Kidney (tissue), 13 donors: ENCODE measurements at regions not wholly inside any gene's neighbourhood (a gene's known extent, or its start where the extent isn't known, plus 50 kb on each side); places are given as distances from the start of the nearest gene placed in this dataset.

Experiments
- DNase-seq, 5 donors: peaks; one replicate each; pipeline ENCODE4 v3.0.0-alpha.2; 2013 to 2020
- FAIRE-seq: peaks from 2 replicates; lab custom pipeline; 2012; peaks lifted over from hg19 to GRCh38; lab: Jason Lieb, UNC
- H3K27ac ChIP-seq, 2 donors: one replicate each; pipeline ENCODE4 v1.7.0; 2013; ENCODE audit warnings: low read depth in 2 of 2, low read length in 2 of 2, inconsistent platforms in 1 of 2
- H3K27me3 ChIP-seq: one replicate; pipeline ENCODE4 v1.7.1; 2013; ENCODE audit warnings: low read length, inconsistent platforms; ENCODE audit not compliant: control insufficient read depth, insufficient read depth
- H3K36me3 ChIP-seq, 3 donors: one replicate each; pipeline versions ENCODE4 v1.7.0 to v1.7.1; 2013; ENCODE audit warnings: low read length in 3 of 3, control low read depth in 1 of 3, inconsistent platforms in 1 of 3; ENCODE audit not compliant: insufficient read depth in 3 of 3, control insufficient read depth in 2 of 3
- H3K4me1 ChIP-seq, 3 donors: one replicate each; pipeline versions ENCODE4 v1.7.0 to v1.7.1; 2013; ENCODE audit warnings: low read length in 3 of 3, inconsistent platforms in 1 of 3, low read depth in 1 of 3; ENCODE audit not compliant: control insufficient read depth in 2 of 3, insufficient read depth in 2 of 3
- H3K4me3 ChIP-seq, 3 donors: one replicate each; pipeline versions ENCODE4 v1.7.0 to v1.8.1; 2013; ENCODE audit warnings: low read length in 3 of 3, control low read depth in 1 of 3, inconsistent platforms in 1 of 3
- H3K9ac ChIP-seq, 3 donors: one replicate each; pipeline versions ENCODE4 v1.7.0 to v1.7.1; 2013; ENCODE audit warnings: low read length in 3 of 3, control low read depth in 1 of 3, inconsistent platforms in 1 of 3
- H3K9me3 ChIP-seq, 3 donors: one replicate each; pipeline versions ENCODE4 v1.7.0 to v1.7.1; 2013; ENCODE audit warnings: low read length in 3 of 3, control low read depth in 1 of 3, inconsistent platforms in 1 of 3; ENCODE audit not compliant: control insufficient read depth in 2 of 3, insufficient read depth in 1 of 3
- CTCF ChIP-seq: IDR thresholded peaks from 3 replicates; pipeline ENCODE4 v1.5.1; 2012; ENCODE audit warnings: mild to moderate bottlenecking, moderate library complexity, borderline replicate concordance; ENCODE audit not compliant: insufficient read depth; ENCODE audit errors: extremely low read depth
- intact Hi-C: fragments of 100-400 bp; cut with DNase I; formaldehyde crosslinking; loops from one replicate; pipeline ENCODE4 v1.11.1; 2022
- donor health status: control.
- donor health status: control.
- donor health status: control.
- donor health status: control.
- donor health status: control.
- donor health status: DM: yes; HTN: yes; CAD: no.
- donor health status: Normal renal cell carcinoma (clear cell type).

DNA sequence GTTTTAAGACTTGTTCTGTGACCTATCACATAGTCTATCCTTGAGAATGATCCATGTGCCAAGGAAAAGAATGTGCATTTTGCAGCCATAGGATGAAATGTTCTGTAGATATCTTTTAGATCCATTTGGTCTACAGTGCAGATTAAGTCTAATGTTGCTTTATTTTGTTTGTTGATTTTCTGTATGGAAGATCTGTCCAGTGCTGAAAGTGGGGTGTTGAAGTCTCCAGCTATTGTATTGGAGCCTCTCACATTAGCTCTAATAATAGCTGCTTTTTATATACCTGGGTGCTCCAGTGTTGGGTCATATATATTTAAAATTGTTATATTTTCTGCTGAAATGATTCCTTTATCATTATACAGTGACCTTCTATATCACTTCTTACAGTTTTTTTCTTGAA lies 155.6 kb upstream of the MON1B start:
- intact Hi-C loops = no loop called here
- H3K4me3 ChIP-seq = no peak overlapping the region
- no peak for FAIRE-seq

DNA sequence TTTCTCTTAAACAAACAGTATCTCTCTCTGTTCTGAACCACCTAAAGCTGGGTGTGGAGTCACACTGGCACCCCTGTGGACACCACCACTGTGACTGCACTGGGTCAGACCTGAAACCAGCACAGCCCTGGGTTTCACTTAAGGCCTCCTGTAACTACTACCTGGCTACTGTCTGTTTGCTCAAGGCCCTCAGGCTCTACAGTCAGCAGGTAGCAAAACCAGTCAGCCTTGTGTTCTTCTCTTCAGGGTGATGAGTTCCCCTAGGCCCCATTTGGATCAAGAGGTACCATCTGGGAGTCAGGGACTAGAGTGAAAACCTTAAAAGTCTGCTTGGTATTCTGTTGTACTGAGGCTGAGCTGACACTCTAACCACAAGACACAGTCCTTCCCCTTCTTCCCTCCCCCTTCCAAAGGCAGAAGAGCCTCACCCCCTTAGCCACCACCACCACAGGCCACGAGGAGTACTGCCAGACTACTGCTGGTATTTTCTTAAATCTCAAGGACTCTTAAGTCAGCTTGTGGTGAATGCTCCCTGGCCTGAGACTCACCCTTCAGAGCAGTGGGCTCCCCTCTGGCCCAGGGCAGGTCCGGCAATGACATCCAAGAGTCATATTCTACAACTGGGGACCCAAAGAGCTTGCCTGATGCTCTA lies 153.2 kb upstream of the MON1B start:
- no peaks in the 10 kb centered on the region for H3K9me3 ChIP-seq
- H3K36me3 ChIP-seq = no peaks in the 10 kb centered on the region
- TF ChIP-seq CTCF = no peak
- intact Hi-C loops = no loop called here
- no peak overlapping the region for H3K27ac ChIP-seq
- no peaks in the 10 kb centered on the region for H3K4me1 ChIP-seq
- no peak for DNase-seq
- no peak for FAIRE-seq
- no peaks in the 10 kb centered on the region for H3K27me3 ChIP-seq
- no peak overlapping the region for H3K4me3 ChIP-seq
- no peak overlapping the region for H3K9ac ChIP-seq

More for the DNA sequence above, 155.6 kb upstream of the MON1B start:
- Histone ChIP-seq H3K36me3 (no peaks in the 10 kb centered on the region), H3K4me1 (no peaks in the 10 kb centered on the region), H3K9ac (no peak overlapping the region), H3K27ac (no peak overlapping the region), H3K27me3 (no peaks in the 10 kb centered on the region), H3K9me3 (no peaks in the 10 kb centered on the region)
- no peak for DNase-seq
- no peak for TF ChIP-seq CTCF

DNA sequence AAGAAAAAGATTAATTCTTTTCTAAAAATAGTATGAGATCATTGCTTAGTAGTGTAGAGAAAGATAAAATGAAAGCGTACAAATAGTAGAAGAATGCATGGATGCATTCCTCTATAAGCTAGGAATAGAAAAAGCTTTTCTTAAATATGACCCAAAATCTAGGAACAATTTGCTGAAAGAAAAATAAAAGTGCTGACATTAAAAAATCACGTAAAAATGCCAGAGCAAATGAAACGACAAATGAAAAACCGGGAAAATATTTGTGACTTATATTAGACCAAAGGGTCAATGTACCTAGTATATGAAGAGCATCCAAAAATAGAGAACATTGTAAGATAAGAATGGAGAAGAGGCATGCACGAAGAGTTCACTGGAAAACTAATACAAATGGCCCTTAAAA lies 149.5 kb upstream of the MON1B start:
- no peaks in the 10 kb centered on the region for H3K27me3 ChIP-seq
- no peaks in the 10 kb centered on the region for H3K9me3 ChIP-seq
- H3K4me1 ChIP-seq = no peaks in the 10 kb centered on the region
- H3K36me3 ChIP-seq = no peaks in the 10 kb centered on the region
- H3K27ac ChIP-seq = no peak overlapping the region
- TF ChIP-seq CTCF = no peak
- intact Hi-C loops = no loop called here
- FAIRE-seq (no peak), DNase-seq (no peak)
- no peak overlapping the region for H3K9ac ChIP-seq
- no peak overlapping the region for H3K4me3 ChIP-seq

DNA sequence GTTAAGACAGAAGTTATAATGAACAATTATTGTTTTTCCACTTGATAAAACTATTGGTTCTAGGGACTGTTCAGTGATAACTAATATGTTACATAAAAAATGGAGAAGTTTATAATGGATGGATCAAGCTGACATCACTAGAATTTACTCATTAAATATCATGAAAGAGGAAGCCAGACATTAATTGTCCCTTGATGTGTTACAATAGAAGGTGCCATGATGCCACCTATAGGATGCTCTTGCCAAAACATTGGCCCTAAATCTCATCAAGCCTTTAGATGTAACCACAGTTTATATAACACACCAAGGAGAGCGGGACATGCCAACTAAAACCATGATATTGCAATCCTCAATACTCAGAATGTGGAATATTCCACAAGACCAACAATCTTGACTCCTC lies 147.9 kb upstream of the MON1B start:
- Histone ChIP-seq H3K36me3 (no peaks in the 10 kb centered on the region), H3K9ac (no peak overlapping the region), H3K27me3 (no peaks in the 10 kb centered on the region), H3K4me1 (no peaks in the 10 kb centered on the region), H3K4me3 (no peak overlapping the region), H3K27ac (no peak overlapping the region), H3K9me3 (no peaks in the 10 kb centered on the region)
- peak in 2 of 5 donors; percentile 22 to 33 for DNase-seq
- intact Hi-C loops = no loop called here
- FAIRE-seq = no peak
- no peak for TF ChIP-seq CTCF
